GM21619 (cell line): ENCODE measurements at regions not wholly inside any gene's neighbourhood (a gene's known extent, or its start where the extent isn't known, plus 50 kb on each side); places are given as distances from the start of the nearest gene placed in this dataset.
"Not testable (repeated sequence)": the region's sequence is repeated elsewhere in the genome, so short reads cannot be mapped to it uniquely, and the experiment has no call there.

Experiments used
- ATAC-seq: cut with Tn5 transposase; IDR thresholded peaks from one replicate; pipeline ENCODE4 v1.9.1; 2021; ENCODE audit not compliant: unreplicated experiment

DNA sequence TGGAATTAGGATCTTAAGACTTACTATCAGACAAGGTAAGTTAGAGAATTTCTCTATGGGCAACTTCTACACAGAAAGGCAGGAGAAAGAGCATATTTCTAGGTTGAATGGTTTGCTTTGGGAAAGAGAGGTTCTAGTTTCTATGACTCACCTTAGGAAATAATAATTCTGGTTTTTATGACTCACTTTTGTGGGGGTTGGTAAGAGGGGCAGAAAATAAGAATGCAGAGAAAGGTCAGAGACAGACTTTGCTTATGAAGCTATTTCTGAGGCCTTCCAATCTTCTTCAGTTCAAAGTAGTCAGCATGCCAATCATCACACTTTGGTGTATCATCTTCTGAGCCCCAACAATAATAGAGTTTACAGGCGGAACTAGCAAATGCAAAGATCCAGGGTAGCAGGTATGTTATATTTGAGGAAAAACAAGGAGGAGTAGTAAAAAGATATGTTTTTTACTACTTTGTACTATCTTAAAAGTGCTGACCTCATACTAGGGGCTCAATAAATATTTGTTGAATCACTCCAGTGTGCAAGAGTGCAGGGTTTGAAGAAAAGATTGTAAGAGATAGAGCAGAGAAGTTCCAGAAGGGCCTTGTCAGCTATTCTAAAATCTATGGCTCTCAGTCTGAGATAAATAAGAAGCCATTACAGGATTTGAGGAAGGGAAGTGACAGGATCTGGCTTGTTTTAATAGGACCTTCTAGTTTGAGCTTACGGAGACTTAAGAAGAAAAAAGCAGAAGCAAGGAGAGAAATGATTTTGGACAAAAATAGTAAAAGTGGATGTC lies 56.7 kb upstream of the LRFN5 start:
- ATAC-seq, result no peak

DNA sequence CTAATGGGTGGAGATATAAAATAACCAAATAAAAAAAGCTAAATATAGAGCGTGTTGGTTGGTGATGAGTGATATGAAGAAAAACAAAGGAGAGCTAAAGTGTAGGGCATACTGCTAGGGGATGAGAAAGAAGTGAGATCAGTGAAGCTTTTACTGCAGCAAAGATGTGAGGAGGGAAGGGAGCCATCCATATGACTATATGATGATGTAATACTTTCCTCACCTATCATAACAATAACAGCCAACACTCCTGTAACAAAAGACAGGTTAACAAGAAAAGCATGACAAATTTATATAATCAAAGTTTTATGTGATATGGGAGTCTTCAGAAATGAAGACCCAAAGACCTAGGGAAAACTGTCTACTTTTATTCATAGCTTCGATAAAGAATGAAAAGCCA lies 57.4 kb upstream of the LRFN5 start:
- ATAC-seq, result no peak

- no peak for ATAC-seq
Measured at GRCh38 chr14:41548666-41549065, 58.0 kb upstream of the LRFN5 start.

DNA sequence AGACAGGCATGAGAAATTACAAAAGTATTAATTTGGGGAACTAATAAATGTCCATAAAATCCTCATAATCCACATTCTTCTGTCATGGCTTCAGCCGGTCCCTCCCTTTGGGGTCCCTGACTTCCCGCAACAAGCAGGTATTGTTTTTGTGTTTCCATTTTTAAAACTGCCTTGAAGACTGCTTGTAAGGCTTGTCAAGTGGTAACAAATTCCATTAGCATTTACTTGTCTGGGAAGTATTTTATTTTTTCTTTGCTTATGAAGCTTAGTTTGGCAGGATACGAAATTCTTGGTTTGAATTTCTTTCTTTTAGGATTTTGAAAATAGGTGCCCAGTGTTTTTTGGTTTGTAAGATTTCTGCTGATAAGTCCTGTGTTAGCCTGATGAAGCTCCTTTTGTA lies 65.3 kb upstream of the LRFN5 start:
- no peak for ATAC-seq

- no peak for ATAC-seq
Measured at GRCh38 chr14:41532255-41532654, 74.4 kb upstream of the LRFN5 start.

- ATAC-seq, result no peak
Measured at GRCh38 chr14:41521891-41522290, 84.8 kb upstream of the LRFN5 start.

GRCh38 chr14:41518030-41518429 lies 88.6 kb upstream of the LRFN5 start:
- not testable (repeated sequence) for ATAC-seq

DNA sequence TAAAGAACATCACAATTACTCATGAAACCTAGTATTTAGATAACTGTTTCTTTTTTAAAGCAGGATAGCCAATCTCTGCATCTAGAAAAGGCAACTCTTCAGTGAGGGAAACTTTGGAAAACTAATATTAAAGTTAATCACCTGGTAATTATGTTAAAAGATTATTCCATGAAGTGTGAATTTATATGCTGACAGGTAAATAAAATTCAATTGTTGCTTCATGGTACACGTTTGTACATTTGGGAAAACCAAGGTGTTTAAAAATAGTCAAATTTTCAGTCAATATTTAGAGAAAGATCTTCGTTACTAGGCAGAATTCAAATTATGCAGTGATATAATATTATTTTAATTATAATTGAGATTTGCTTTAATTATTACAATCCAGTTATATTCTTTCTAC lies 100.1 kb upstream of the LRFN5 start:
- ATAC-seq, result no peak

DNA sequence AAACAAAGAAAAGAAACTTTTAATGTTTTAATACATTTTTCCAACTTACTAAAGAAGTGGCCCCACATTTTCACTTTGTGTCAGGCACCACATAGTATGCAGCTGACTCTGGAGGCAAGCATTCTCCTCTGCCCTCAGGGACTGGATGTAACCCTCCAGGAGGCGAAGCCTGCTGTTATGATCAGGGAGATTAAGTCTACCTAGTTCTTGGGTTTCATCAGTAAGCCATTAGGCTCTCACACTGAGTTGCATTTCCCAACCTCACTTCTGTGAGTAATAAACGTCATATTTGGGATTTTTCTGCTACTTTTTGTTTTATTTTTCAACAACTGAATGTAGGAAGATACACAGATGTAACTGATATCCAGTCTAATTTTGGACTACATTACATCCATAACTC lies 101.2 kb upstream of the LRFN5 start:
- no peak for ATAC-seq

DNA sequence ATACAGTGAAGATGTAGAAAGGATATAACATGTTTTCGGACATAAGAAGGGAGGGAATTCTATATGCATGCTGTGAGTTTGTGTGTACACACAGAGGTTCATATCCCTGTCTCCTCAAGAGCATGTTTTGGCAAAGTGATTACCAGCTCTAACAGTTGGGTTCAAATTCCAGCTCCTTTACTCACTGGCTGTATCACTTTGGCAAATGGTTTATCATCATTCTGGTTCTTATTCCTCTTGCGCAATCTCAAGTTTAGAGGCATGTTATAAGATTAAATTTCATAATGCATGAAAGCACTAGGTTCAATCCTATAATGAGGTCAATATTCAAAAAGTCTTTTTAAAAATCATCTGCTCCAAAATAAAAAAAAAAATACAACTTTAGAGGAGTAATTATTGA lies 107.7 kb upstream of the LRFN5 start:
- no peak for ATAC-seq

GRCh38 chr14:41490323-41490722 lies 116.4 kb upstream of the LRFN5 start:
- no peak for ATAC-seq

DNA sequence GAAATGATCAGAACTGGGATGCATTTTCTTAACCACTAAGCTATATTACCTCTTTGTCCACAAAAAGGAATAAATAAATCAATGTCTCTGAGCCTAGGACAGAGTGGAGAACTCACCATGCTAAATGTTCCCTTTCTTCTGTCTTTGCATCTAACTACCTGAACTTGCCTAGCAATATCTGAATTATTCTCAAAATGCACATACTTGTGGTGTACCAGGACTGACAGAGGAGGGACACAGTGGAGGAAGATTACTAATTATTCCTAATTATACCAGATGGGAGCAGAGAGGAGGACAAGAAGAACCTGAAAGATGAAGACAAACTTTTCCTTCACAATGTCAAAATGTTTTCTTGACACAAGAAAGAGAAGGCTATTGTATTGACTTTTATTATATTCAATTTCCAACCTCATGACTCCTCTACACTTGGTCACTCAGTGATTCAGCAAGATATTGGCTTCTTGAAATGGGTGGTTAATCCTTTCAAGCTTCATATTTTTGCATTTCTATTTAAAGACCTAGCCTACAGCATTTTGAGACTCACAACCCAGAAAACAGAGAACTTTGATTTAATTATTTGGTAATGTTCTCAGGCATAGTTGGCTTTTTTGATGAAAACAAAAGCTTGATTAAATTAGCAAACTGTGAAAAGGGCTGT lies 117.2 kb upstream of the LRFN5 start:
- ATAC-seq, result no peak

DNA sequence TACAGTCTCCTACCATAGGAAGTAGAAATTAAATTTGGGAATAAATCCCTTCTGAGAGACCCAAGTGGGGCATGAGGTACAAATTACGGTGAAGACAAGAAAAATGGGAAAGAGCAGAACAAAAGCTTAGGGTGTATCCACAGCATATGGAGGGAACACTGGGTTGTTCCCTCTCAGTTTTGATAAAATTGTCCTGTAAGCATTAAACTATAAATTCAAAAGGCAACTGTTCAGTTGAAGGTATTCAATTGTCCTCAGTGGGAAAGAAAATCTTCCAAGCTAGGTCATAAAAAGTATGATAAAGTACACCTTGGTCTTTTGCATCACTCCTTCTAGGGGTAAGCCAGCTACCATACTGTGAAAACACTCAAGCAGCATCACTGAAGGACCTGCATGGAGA lies 118.3 kb upstream of the LRFN5 start:
- no peak for ATAC-seq

DNA sequence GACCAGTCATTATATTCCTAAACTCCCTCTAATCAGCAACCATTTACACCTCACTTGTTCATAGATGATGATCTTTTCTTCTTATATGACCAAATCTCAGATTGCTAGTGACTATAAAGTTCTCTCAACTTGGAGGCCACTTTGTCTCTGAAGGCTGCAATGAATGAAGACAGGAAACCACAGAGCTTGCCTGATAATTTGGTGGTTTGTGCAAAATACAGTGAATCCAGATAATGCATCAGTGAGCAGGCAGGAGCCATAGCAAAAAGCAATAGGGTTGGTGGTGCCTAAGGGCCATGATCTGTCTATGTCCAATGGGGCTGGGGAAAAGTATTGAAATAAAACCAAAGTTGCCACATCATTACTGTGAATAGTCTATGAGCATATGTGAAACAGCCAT lies 123.8 kb upstream of the LRFN5 start:
- ATAC-seq, result no peak

- ATAC-seq, result no peak
Measured at GRCh38 chr14:41476526-41476925, 130.2 kb upstream of the LRFN5 start.

GRCh38 chr14:41461380-41461779 lies 145.3 kb upstream of the LRFN5 start:
- no peak for ATAC-seq

- no peak for ATAC-seq
Measured at GRCh38 chr14:41457393-41457792, 149.3 kb upstream of the LRFN5 start.

- ATAC-seq, result no peak
Measured at GRCh38 chr14:41449066-41449465, 157.6 kb upstream of the LRFN5 start.

GRCh38 chr14:41446008-41446407 lies 160.7 kb upstream of the LRFN5 start:
- ATAC-seq, result no peak

- no peak for ATAC-seq
Measured at GRCh38 chr14:41423503-41423902, 183.2 kb upstream of the LRFN5 start.

DNA sequence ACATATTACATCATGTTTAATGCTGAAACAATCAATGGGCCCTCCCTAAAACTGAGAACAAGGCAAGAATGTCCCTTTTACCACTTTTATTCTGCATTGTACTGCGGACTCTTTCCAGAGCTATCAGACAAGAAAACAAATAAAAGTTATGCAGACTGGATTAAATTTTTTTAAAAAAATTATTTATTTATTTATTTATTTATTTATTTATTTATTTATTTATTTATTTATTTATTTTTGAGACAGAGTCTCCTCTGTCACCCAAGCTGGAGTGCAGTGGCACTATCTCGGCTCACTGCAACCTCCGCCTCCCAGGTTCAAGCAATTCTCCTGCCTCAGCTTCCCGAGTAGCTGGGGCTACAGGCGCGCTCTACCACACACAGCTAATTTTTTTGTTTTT lies 185.4 kb upstream of the LRFN5 start:
- ATAC-seq, result not testable (repeated sequence)

DNA sequence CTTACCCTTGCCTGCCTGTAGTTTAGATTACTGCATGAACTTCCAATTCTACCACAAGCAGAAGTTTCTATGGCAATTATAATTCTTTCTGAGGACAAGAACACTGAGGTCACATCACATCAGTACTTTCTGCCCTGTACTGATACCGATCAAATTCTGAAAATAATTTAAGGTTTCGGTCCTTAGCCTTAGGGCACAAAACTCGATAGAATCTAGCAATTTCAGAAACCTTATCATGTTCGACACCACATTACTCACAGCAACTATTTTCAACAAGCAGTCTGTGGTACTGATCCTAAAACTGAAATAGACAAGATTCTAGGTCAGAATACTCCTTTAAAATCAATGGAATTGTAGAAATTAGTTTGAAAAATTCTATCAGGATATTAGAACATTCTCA lies 187.0 kb upstream of the LRFN5 start:
- ATAC-seq, result no peak

GRCh38 chr14:41418851-41419250 lies 187.8 kb upstream of the LRFN5 start:
- no peak for ATAC-seq
